ENCODE measurements at regions not wholly inside any gene's neighbourhood (a gene's known extent, or its start where the extent isn't known, plus 50 kb on each side); places are given as distances from the start of the nearest gene placed in this dataset.

DNA sequence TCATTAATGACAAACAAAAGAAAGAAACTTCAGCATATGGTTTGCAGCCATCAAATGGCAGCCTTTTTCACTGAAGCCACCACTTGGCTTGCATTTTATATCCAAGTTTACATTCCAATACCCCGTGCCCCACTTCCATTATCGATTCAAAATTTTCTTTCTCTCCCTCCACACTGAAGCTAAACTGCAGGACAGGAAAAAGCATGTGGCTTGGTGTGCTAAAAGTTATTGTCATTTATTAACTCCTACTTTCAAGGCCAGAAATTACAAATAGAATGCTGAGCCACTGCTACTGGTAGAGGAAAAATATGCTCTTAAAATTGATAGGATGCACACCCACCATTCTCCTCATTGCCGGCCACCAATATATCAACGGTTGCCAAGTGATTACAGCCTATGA, 351.6 kb upstream of the DUSP10 start:
- no peaks in the 10 kb centered on the region for H3F3A ChIP-seq (ENCODE audit: low read depth)
- H3K36me3 ChIP-seq (ENCODE audit: insufficient read depth, low read length) = no peaks in the 10 kb centered on the region
- H3K27me3 ChIP-seq (ENCODE audit: insufficient read depth, low read length, poor library complexity, severe bottlenecking) = no peaks in the 10 kb centered on the region
- no peak overlapping the region for H2AFZ ChIP-seq (ENCODE audit: low read length)
- no peaks in the 10 kb centered on the region for H3K9me3 ChIP-seq (ENCODE audit: insufficient read depth, low read depth, low read length)
- H4K20me1 ChIP-seq (ENCODE audit: insufficient read depth, low read length, poor library complexity, severe bottlenecking) = no peaks in the 10 kb centered on the region
- no peaks in the 10 kb centered on the region for H3K79me2 ChIP-seq (ENCODE audit: insufficient read depth, low read length)
- TF ChIP-seq, protein P1, sequence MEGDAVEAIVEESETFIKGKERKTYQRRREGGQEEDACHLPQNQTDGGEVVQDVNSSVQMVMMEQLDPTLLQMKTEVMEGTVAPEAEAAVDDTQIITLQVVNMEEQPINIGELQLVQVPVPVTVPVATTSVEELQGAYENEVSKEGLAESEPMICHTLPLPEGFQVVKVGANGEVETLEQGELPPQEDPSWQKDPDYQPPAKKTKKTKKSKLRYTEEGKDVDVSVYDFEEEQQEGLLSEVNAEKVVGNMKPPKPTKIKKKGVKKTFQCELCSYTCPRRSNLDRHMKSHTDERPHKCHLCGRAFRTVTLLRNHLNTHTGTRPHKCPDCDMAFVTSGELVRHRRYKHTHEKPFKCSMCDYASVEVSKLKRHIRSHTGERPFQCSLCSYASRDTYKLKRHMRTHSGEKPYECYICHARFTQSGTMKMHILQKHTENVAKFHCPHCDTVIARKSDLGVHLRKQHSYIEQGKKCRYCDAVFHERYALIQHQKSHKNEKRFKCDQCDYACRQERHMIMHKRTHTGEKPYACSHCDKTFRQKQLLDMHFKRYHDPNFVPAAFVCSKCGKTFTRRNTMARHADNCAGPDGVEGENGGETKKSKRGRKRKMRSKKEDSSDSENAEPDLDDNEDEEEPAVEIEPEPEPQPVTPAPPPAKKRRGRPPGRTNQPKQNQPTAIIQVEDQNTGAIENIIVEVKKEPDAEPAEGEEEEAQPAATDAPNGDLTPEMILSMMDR (conservative IDR thresholded peaks at IDR 0.05; ENCODE audit: low read length) = no peak
- no peak for TF ChIP-seq EZH2phosphoT487 (IDR thresholded peaks at IDR 0.05; ENCODE audit: borderline replicate concordance)
- H3K9me2 ChIP-seq (replicated peaks; ENCODE audit: low read depth, low read length) = no peaks in the 10 kb centered on the region
- peaks cover 6% of the 10 kb centered on the region for H3K4me1 ChIP-seq (ENCODE audit: insufficient read depth, low read length, poor library complexity, severe bottlenecking)
- no peak overlapping the region for H3K4me2 ChIP-seq (ENCODE audit: low read depth, low read length, poor library complexity, severe bottlenecking)
- no peak overlapping the region for H3K4me3 ChIP-seq (ENCODE audit: low read length, poor library complexity, severe bottlenecking)
- H3K9ac ChIP-seq (ENCODE audit: low read depth, low read length, poor library complexity, severe bottlenecking) = no peak overlapping the region

DNA sequence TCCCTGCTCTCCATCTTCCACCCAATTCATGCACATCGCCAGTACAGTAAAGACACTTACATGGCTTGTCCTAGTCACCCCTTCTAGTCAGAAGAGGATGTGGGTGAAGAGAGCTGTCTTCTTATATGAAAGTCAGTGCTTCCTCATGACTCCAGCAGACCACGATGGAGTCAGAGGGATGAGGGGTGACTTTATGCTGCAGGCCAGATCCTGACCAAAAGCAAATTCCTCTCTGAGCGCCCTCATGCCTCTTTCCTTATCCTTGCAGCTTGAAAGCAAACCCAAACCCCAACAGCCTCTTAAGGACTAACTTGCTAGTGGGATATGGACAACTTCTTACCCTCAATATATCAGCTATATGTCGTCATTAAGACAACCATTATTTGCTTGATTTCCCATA, 348.2 kb upstream of the DUSP10 start:
- Histone ChIP-seq H3F3A (ENCODE audit: low read depth) (no peaks in the 10 kb centered on the region), H3K9me2 (replicated peaks; ENCODE audit: low read depth, low read length) (no peaks in the 10 kb centered on the region), H2AFZ (ENCODE audit: low read length) (peak overlapping the region; percentile 39), H3K4me1 (ENCODE audit: insufficient read depth, low read length, poor library complexity, severe bottlenecking) (peaks cover 6% of the 10 kb centered on the region), H3K4me3 (ENCODE audit: low read length, poor library complexity, severe bottlenecking) (no peak overlapping the region), H4K20me1 (ENCODE audit: insufficient read depth, low read length, poor library complexity, severe bottlenecking) (no peaks in the 10 kb centered on the region), H3K9ac (ENCODE audit: low read depth, low read length, poor library complexity, severe bottlenecking) (no peak overlapping the region), H3K27me3 (ENCODE audit: insufficient read depth, low read length, poor library complexity, severe bottlenecking) (no peaks in the 10 kb centered on the region), H3K79me2 (ENCODE audit: insufficient read depth, low read length) (no peaks in the 10 kb centered on the region), H3K9me3 (ENCODE audit: insufficient read depth, low read depth, low read length) (no peaks in the 10 kb centered on the region), H3K4me2 (ENCODE audit: low read depth, low read length, poor library complexity, severe bottlenecking) (no peak overlapping the region), H3K36me3 (ENCODE audit: insufficient read depth, low read length) (no peaks in the 10 kb centered on the region)
- TF ChIP-seq EZH2phosphoT487 (IDR thresholded peaks at IDR 0.05; ENCODE audit: borderline replicate concordance) = no peak
- TF ChIP-seq, protein P1 (conservative IDR thresholded peaks at IDR 0.05; ENCODE audit: low read length) = no peak

DNA sequence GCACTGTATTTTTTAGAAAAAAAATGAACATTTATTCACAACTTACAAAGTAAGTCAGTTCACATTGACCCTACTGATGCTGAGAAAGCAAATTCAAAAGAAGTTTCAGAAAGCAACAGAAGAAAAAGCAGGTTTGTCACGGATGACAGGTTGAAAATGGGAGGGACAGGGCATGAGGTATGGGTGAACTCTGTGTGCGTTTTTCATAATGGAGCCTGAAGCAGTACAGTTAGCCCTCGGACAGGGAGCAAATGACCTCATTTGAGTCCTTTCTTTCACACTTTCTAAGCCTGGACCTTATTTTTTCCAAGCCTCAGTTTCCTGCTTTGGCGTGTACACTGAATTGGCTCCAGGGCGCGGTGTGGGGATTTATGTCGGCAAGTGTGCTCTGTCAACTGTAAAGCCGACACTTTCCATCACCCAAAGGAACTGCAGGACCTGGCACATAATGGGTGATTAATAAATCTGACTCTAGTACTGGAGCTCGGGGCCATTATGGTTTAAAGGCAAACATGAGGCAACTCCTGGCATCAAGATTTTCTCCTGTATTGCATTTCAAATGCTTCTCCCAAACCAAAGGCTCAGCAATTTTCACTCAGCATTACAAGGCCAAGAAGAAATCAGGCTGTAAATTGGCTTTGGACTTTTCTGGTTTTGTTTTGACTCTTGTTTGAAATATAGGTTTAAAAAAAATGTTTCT, 345.5 kb upstream of the DUSP10 start:
- H3K27me3 ChIP-seq (ENCODE audit: insufficient read depth, low read length, poor library complexity, severe bottlenecking) = no peaks in the 10 kb centered on the region
- TF ChIP-seq EZH2phosphoT487 (IDR thresholded peaks at IDR 0.05; ENCODE audit: borderline replicate concordance) = no peak
- TF ChIP-seq, protein P1 (conservative IDR thresholded peaks at IDR 0.05; ENCODE audit: low read length) = no peak
- no peaks in the 10 kb centered on the region for H4K20me1 ChIP-seq (ENCODE audit: insufficient read depth, low read length, poor library complexity, severe bottlenecking)
- no peak overlapping the region for H2AFZ ChIP-seq (ENCODE audit: low read length)
- no peaks in the 10 kb centered on the region for H3F3A ChIP-seq (ENCODE audit: low read depth)
- no peaks in the 10 kb centered on the region for H3K36me3 ChIP-seq (ENCODE audit: insufficient read depth, low read length)
- no peak overlapping the region for H3K4me2 ChIP-seq (ENCODE audit: low read depth, low read length, poor library complexity, severe bottlenecking)
- no peaks in the 10 kb centered on the region for H3K9me3 ChIP-seq (ENCODE audit: insufficient read depth, low read depth, low read length)
- H3K9me2 ChIP-seq (replicated peaks; ENCODE audit: low read depth, low read length) = no peaks in the 10 kb centered on the region
- no peak overlapping the region for H3K9ac ChIP-seq (ENCODE audit: low read depth, low read length, poor library complexity, severe bottlenecking)
- no peak overlapping the region for H3K4me3 ChIP-seq (ENCODE audit: low read length, poor library complexity, severe bottlenecking)
- H3K79me2 ChIP-seq (ENCODE audit: insufficient read depth, low read length) = no peaks in the 10 kb centered on the region
- H3K4me1 ChIP-seq (ENCODE audit: insufficient read depth, low read length, poor library complexity, severe bottlenecking) = peaks cover 6% of the 10 kb centered on the region
